ENCODE measurements at regions not wholly inside any gene's neighbourhood (a gene's known extent, or its start where the extent isn't known, plus 50 kb on each side); places are given as distances from the start of the nearest gene placed in this dataset.
"Not testable (repeated sequence)": the region's sequence is repeated elsewhere in the genome, so short reads cannot be mapped to it uniquely, and the experiment has no call there.

GRCh38 chr13:76619631-76620030 lies 266.6 kb downstream of the KCTD12 start:
- DNase-seq (ENCODE audit: low spot score) = no peak

GRCh38 chr13:76610819-76611415 lies 275.3 kb downstream of the KCTD12 start:
- no peak for DNase-seq (ENCODE audit: low spot score)

GRCh38 chr13:76609643-76610042 lies 276.6 kb downstream of the KCTD12 start:
- no peak for DNase-seq (ENCODE audit: low spot score)

- no peak for DNase-seq (ENCODE audit: low spot score)
Measured at GRCh38 chr13:76607866-76608265, 278.3 kb downstream of the KCTD12 start.

DNA sequence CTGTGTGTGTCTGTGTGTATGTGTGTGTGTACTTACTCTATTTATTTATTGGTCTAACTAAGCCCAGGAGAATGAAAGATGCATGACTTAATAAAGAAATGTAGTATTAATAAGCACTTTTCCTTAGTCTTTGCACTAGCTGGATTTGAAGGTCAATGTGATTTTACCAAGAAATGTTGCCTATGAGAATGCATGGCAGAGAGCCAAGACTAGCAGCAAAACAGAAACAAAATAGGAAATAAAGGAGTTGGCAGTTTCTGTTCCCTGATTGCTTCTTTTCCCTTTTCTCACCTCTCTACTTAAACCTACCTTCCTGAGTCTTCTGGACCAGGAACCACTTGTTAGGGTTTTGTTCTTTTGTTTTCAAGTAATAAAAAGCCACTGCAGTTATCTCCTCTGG lies 286.1 kb downstream of the KCTD12 start:
- DNase-seq (ENCODE audit: low spot score) = no peak

DNA sequence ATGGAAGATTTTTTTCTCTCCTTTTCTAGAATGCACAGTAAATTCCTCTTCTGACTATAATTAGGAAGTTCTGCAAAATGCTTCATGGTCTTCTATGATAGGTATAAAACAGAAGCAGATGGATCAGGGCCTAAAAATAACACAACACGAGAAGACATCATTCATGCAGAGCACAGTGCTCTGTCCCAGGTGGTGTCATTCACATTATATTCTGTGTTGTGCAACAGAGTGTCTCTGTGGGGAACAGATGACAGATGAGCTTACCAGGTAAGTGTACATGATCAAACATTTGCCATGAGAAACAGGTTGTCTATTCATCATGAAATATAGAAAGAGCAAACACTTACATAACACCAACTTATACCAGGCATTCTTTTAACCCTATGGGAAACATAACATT lies 288.3 kb downstream of the KCTD12 start:
- DNase-seq (ENCODE audit: low spot score) = no peak

GRCh38 chr13:76596216-76596615 lies 290.0 kb downstream of the KCTD12 start:
- no peak for DNase-seq (ENCODE audit: low spot score)

GRCh38 chr13:76594435-76594834 lies 291.8 kb downstream of the KCTD12 start:
- no peak for DNase-seq (ENCODE audit: low spot score)

- DNase-seq (ENCODE audit: low spot score) = no peak
Measured at GRCh38 chr13:76586842-76587241, 299.4 kb downstream of the KCTD12 start.

- no peak for DNase-seq (ENCODE audit: low spot score)
Measured at GRCh38 chr13:76579701-76580100, 306.5 kb downstream of the KCTD12 start.

- DNase-seq (ENCODE audit: low spot score) = not testable (repeated sequence)
Measured at GRCh38 chr13:76575634-76576033, 310.6 kb downstream of the KCTD12 start.

- no peak for DNase-seq (ENCODE audit: low spot score)
Measured at GRCh38 chr13:76570510-76570971, 315.7 kb downstream of the KCTD12 start.

- DNase-seq (ENCODE audit: low spot score) = no peak
Measured at GRCh38 chr13:76556627-76557026, 329.6 kb downstream of the KCTD12 start.

DNA sequence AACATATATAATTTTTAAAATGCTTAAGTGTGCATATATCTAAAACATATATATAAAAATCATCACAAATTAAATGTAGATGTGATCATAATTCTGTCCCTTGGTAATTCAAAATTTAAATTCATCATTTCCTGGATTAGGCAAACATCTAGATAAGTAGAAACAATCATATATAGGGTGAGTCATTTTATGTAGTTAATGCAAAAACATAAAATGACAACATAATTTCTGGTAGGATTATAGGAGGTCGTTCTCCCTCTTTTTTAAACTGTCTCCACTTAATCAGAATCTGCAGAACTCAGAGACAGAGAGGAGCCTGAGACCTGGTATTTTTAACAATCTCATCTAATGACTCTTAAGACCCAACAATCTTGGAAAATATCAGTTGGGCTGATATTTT lies 333.4 kb downstream of the KCTD12 start:
- DNase-seq (ENCODE audit: low spot score) = no peak

GRCh38 chr13:76552041-76552772 lies 334.0 kb downstream of the KCTD12 start:
- no peak for DNase-seq (ENCODE audit: low spot score)

DNA sequence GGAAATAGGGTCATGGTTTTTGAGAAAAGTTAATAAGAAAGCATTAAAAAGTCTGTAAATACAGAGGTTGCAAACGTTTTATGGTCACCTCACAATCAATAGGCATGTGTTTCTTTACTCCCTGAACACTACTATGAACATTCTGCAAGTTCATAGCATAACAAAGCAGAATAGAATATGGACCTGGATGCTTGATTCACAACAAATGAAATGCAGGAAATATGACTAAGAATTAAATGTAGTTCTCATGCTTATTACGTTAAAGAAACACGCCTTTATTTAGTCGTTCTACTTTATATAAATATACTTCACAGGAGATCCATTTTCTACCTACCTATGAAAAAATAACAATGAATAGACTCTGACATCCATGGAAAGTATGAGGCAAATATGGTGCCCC lies 344.0 kb downstream of the KCTD12 start:
- no peak for DNase-seq (ENCODE audit: low spot score)

DNA sequence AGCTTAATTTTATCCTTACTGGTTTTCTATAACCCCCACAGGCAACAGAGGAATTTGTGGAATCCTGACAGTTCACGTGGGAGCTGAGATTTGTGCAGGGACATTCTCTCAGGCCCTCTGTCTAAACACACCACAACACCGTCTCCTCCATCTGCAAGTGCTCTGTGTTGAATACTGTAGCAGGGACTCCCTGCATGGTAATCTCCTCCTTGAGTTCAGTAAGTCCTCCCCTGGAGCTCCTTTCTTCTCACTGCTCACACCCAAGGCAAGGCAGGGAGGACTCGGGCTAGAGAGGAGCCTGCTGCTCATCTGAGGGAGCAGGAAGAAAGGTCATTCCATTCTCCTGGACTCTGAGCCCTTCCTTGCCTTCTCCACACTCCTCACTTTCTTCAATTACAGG lies 348.2 kb downstream of the KCTD12 start:
- no peak for DNase-seq (ENCODE audit: low spot score)

GRCh38 chr13:76533251-76533650 lies 353.0 kb downstream of the KCTD12 start:
- DNase-seq (ENCODE audit: low spot score) = no peak

GRCh38 chr13:76527041-76527440 lies 359.2 kb downstream of the KCTD12 start:
- no peak for DNase-seq (ENCODE audit: low spot score)

DNA sequence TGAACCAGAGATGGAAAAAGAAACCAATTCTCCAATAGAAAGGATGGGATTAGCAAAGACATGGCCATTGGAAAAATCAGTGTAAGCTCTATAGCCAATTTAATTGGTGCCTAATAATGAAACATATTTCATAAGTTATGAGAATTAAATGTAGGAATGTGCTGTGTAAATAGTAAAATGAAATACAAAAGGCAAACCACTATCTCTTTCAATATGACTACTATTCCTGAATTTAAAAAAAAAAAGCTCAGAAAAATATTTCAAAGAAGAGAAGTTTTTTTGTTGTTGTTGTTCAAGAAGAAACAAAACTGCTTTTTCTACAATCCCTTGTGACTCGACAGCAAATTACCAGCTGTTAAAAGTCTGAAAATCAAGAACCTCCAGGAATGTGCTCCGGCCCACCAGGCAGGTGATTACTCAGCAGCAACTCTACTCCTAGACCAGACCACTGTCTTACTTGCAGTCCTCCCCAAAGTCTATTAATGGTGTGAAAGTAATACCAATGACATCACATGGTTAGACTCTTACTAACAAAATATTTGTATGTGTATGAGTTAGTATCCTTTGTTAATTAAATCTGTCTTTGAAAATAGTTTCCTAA lies 362.4 kb downstream of the KCTD12 start:
- no peak for DNase-seq (ENCODE audit: low spot score)

GRCh38 chr13:76522083-76522755 lies 364.0 kb downstream of the KCTD12 start:
- DNase-seq (ENCODE audit: low spot score) = no peak

- no peak for DNase-seq (ENCODE audit: low spot score)
Measured at GRCh38 chr13:76519685-76520084, 366.5 kb downstream of the KCTD12 start.

GRCh38 chr13:76516586-76516985 lies 369.6 kb downstream of the KCTD12 start:
- DNase-seq (ENCODE audit: low spot score) = no peak
